AG08396 (cell line): ENCODE measurements at regions not wholly inside any gene's neighbourhood (a gene's known extent, or its start where the extent isn't known, plus 50 kb on each side); places are given as distances from the start of the nearest gene placed in this dataset.
"Not testable (repeated sequence)": the region's sequence is repeated elsewhere in the genome, so short reads cannot be mapped to it uniquely, and the experiment has no call there.

Source experiments
- DNase-seq: peaks from one replicate; pipeline ENCODE4 v3.0.0; 2012; ENCODE audit warnings: low spot score, mixed read lengths

DNA sequence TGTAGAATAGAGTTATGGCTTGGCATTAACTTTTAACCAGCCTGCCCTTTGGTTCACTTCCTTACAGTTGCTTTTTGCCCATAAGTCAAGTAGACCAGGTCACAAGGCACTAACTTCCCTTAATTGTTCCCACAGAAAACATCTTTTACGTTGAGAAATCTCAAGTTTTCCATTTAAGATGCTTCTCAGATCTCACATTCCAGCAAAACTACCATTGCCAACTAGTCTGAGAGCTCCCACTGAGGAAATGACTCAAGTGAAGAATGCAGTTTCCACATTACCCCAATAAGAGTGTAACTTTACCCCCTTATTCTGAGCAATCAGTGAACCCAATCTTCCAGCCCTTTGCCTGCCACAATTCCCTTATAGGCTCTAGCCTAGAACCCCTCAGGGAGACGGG lies 502.2 kb upstream of the OLFM3 start:
- no peak for DNase-seq

DNA sequence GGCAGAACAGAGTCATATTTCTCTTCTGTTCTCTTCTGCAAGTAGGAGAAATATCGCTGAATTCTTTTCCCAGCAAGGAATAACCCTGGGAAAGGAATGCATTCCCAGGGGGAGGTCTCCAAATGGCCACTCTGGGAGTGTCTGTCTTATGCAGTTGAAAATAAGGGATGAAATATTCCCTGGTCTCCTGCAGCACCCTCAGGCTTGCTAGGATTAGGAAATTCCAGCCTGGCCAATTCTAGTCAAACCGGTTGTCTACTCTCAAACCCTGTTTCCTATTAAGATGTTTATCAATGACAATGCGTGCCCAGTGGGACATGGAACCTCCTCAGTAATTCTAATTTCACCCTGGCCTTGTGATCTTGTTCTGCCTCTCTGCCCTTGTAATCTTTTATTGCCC lies 501.1 kb upstream of the OLFM3 start:
- not testable (repeated sequence) for DNase-seq

DNA sequence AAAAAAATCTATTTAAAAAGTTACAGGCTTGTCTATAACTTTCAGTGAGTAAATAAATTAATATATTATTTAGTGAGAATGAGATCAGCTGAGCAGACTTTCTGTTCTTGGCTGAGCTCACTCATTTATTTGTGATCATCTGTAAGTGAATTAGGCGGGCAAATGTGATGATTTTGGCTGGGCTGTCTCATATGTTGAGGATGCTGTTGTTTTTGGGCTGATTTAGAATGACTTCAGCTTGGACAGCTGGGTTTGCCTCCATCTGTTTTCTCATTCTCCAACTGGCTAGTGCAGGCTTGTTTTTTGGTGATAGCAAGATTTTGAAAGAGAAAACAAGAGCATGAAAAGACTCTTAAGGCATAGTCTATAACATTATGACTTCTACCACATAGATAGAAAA lies 475.8 kb upstream of the OLFM3 start:
- no peak for DNase-seq

DNA sequence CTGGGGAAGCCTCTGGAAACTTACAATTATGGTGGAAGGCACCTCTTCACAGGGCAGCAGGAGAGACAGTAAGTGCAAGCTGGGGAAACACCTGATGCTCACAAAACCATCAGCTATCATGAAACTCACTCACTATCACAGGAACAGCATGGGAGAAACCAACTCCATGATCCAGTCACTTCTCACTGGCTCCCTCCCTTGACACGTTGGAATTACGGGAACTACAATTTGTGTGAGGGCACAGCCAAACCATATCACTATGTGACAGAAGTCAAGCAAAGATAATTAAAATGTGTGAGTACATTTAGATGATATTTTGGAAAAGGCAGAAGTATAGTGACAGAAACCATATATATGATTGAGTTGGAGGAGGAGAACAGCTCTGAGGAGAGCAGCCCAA lies 474.0 kb upstream of the OLFM3 start:
- DNase-seq = no peak

DNA sequence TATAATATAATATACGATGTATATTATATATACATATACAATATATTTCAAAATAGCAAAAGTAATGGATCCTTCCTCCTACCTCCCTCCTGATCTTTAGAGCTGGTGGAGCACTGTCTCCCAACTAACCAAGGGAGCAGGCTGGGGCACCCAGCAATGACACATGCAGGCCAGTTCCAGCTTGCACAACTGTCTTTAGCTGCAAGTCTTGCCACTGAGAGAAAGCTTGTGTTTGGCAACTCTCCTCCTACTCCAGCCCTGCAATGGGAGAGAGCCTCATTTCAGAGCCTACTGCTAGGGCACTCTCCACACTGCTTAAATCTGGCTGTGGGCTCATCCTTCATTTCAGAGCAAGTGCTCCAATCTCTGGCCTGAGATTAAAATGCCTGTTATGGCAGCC lies 469.8 kb upstream of the OLFM3 start:
- DNase-seq = no peak

DNA sequence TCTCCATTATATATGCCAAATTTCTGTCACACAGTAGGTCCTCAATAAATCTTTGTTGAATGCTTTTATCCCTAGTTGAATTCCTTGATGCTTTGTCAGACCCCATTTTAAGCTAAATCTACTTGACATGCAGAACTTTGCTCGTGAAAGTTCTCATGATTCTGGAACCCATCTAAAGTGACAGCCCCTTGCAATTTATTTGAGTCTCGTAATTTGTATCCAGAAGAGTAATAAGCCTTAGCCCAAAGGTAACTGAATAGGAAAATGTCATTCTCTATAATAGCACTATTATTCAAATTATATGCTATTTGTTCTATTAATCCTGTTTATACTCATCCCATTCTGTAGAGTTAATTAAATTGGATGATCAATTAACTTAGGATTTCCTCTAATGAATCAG lies 466.6 kb upstream of the OLFM3 start:
- no peak for DNase-seq

DNA sequence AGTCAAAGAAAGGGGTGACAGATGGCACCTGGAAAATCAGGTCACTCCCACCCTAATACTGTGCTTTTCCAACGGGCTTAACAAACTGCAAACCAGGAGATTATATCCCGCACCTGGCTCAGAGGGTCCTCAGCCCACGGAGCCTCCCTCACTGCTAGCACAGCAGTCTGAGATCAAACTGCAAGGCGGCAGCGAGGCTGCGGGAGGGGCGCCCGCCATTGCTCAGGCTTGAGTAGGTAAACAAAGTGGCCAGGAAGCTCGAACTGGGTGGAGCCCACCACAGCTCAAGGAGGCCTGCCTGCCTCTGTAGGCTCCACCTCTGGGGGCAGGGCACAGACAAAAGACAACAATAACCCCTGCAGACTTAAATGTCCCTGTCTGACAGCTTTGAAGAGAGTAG lies 445.6 kb upstream of the OLFM3 start:
- DNase-seq = not testable (repeated sequence)

DNA sequence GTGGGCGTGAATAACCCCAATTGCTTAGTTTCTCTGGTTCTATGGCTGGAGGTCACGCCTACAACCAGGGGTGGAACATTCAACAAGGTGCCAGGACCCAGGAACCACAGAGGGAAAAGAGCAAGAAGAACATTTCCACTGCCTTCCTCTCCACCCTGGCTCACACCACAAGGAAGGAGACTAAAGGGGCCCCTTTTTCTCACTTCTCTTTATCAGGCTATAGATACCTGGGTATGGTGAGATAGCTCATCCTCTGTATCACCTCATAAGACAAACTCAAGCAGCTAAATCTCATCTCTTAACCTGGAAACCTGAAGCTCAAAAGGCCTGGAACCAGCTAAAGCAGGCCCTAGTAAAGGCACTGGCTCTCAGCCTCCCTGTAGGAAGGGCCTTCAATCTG lies 438.8 kb upstream of the OLFM3 start:
- no peak for DNase-seq

DNA sequence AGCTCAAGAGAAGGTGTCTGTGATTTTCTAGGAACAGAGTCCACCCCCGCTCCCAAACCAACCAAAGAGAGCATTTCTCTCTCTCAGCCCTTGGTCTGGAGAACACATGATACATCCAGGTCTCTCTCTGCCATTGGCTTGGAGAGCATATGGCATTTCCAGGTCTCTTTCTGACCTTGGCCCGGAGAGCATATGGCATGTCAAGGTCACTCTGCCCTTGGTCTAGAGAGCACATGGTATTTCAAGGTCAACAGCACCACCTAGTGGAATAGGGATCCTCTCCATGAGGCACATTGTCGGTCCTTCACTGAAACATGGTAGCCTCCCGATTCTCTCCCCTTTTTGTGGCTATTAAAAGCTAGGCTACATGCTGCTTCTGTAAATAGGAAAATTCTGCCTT lies 437.7 kb upstream of the OLFM3 start:
- no peak for DNase-seq

DNA sequence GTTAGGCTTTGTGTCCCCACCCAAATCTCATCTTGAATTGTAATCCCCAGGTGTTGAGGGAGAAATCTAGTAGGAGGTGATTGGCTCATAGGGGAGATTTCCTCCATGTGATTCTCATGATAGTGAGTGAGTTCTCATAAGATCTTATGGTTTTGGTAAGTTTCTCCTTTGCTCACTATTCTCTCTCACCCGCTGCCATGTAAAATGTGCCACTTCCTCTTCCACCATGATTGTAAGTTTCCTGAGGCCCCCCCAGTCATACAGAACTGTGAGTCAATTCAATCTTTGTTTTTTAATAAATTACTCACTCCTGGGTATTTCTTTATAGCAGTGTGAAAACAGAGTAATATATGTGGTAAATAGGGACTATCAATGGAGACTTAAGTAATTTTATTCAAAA lies 434.5 kb upstream of the OLFM3 start:
- DNase-seq = no peak

DNA sequence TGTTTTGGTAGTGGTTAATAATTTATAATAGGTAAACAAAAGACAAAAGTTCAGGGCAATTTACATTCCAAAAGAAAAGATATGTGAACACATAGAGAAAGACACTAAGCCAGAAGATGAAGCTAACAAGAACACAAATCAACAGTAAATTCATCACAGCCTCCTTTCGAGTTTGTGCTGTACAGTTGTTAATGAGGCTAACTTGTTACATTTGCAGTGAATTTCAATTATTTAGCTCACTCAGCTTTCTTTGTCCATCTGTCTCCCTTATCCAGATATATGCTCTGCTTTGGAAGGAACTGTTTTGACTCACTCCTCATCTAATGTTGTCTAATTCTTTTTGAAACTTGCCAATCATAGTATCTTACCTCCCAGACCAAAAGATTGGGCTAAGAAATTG lies 423.3 kb upstream of the OLFM3 start:
- no peak for DNase-seq
